ENCODE measurements at regions not wholly inside any gene's neighbourhood (a gene's known extent, or its start where the extent isn't known, plus 50 kb on each side); places are given as distances from the start of the nearest gene placed in this dataset.

GRCh38 chr3:186467969-186468368, 76.2 kb downstream of the CRYGS start:
- TF ChIP-seq, protein P1, sequence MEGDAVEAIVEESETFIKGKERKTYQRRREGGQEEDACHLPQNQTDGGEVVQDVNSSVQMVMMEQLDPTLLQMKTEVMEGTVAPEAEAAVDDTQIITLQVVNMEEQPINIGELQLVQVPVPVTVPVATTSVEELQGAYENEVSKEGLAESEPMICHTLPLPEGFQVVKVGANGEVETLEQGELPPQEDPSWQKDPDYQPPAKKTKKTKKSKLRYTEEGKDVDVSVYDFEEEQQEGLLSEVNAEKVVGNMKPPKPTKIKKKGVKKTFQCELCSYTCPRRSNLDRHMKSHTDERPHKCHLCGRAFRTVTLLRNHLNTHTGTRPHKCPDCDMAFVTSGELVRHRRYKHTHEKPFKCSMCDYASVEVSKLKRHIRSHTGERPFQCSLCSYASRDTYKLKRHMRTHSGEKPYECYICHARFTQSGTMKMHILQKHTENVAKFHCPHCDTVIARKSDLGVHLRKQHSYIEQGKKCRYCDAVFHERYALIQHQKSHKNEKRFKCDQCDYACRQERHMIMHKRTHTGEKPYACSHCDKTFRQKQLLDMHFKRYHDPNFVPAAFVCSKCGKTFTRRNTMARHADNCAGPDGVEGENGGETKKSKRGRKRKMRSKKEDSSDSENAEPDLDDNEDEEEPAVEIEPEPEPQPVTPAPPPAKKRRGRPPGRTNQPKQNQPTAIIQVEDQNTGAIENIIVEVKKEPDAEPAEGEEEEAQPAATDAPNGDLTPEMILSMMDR (conservative IDR thresholded peaks at IDR 0.05 in 1 of 2, IDR thresholded peaks at IDR 0.05 in 1 of 2; ENCODE audit: low read depth in 1 of 2, low read length in 2 of 2), result no peak
- TF ChIP-seq EZH2 (IDR thresholded peaks at IDR 0.05; ENCODE audit: low read length, missing control alignments), result no peak
